NCI-H748 treated with DMSO at 0.1 percent for 48 hours (cell line): ENCODE measurements at regions not wholly inside any gene's neighbourhood (a gene's known extent, or its start where the extent isn't known, plus 50 kb on each side); places are given as distances from the start of the nearest gene placed in this dataset.
A peak's percentile ranks its signal among the peaks of the same experiment; 100 is the strongest.

ENCODE experiments used
- DNase-seq: peaks from one replicate; lab custom pipeline; 2025; lab: John Stamatoyannopoulos, UW

DNA sequence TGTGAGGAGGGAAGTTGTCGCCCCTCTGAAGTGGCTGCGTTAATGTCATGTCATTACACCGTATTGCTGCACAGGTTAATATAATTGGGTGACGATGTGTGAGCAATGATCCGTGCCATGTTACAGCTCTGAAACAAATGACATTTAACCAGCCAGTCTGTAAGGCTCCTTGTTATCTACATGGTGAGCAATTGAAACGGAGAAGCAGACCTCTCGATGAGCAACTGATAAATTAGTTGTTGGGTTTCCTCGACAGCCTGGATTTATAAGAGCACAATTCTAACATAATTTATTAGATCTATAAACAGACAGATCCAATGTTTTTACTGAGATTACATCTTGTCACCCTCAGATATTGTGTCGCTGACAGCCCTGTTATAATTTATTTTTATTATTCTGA is 49.9 kb upstream of the MAFB start:
- DNase-seq: peak; percentile 37

DNA sequence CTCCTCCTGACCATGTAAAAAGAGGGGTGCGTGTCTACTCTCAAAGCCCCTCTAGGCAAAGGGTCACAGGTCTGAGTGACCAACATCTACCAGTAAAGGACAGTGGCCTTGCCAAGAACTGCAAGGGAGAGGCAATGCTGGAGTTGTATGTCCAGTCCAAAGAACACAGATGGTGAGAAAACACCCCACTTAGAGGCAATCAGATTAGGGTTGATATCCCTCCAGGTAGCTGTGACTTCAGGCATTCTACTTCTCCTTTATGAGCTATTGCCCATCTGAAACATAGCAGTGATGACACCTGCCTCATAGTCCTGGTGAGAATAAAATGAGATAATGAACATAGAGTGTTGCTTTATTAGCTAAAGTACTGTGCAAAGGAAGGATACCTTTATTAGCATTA is 50.8 kb upstream of the MAFB start:
- DNase-seq: no peak

DNA sequence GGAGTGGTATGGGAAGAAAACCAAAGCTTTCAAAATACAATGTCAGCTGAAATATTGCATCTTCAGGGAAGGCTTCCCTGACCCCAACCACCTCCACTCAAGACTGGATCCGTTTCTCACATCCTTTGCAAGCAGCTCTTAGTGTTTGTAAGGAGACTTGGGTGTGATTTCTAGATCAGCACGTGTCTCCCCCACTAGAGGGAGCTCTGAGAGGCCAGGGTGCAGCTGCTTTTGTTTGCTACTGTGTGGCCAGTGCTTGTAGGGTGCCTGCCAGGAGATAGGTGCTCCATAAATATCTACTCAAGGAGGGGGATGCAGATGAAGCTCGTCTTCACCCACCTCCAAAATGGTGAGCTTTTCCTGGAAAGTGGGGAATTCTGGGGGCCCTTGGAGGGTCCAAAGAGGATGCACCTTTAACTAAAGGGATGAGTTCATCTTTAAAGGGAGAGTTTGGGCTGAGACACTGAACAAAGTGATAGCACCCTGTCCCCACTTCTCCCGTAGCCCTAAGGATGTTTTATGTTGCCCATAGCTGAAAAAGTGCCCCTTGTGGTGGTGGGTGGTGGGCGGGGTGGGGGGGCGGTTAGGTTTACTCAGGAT is 52.6 kb upstream of the MAFB start:
- DNase-seq: no peak

DNA sequence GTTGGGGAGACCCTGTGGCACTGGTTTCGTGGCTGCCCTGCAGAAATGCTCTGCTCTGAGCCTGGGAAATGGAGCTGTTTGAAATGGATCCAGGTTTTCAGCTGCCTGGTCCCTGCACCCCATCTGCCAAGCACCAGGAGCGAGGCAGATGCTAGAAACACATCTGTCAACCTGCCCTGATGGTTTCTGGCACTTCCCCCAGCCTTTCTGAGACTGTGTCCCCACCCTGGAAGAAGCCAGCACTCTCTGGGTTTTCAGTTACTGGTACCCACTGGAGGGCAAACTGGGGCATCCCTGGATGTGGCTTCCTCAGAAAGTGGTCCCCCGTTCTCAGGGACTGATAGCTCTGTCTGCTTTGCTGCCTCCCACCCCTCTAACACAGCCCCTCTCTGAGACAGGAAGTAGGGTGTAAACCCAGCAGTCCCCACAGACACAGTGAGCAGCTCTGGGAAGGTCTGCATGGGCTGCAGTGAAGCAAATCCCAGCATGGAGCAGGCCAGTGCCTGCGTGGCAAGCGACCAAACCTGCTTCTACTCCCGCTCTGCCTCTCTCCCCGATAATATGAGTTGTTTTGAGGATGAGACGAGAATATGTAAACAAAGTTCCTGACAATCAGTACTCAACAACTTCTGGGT is 54.2 kb upstream of the MAFB start:
- DNase-seq: no peak

DNA sequence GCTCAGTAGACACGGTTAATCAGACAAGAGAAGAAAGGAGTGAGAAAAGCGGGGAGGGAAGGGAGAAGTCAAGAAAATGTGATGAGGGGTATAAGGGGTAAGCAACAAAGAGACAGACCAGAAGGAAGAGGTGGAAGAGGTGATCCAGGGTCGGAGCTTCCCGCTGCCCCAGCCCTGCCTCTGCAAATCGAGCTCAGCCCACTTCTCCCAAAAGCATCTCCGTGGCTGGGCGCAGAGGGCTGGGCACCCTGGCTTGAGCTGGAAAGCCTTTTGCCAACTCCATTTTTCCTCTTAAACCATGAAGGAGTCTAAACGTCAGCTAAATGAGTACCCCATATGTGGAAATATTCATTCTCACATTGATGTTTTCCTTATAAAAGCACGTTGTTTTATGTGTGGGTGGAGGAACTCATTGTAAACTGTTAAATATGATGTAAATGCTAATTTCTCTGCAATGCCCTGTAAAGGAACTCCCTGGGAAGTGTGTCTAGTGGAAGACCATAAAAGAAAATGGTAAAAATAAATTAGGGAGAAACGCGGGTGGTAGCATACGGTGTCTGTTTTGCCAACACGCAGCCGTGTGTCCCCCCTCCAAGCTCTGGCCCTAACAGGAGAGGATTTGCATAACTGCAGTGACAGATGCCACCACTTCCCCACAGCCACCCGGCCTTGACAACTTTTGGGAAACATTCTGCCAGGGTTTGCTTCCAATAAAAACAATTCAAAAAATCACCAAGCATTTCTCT is 55.2 kb upstream of the MAFB start:
- DNase-seq: no peak

DNA sequence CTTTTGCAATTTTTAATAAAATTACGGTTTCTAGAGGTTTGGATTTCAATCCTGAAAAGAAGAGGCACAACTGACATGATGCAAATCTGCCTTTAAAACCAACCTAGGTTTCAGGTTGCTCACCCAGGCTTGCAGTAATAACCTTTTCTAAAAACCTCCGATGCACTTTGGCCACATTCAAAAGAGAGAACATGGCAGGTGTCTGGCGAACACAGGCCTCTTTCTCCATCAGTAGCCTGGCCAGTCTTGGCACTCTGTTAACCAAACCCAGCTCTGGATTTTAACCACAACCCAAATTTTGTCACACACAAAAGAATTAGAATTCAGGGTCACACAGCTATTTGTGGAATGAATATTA is 55.8 kb upstream of the MAFB start:
- no peak for DNase-seq

DNA sequence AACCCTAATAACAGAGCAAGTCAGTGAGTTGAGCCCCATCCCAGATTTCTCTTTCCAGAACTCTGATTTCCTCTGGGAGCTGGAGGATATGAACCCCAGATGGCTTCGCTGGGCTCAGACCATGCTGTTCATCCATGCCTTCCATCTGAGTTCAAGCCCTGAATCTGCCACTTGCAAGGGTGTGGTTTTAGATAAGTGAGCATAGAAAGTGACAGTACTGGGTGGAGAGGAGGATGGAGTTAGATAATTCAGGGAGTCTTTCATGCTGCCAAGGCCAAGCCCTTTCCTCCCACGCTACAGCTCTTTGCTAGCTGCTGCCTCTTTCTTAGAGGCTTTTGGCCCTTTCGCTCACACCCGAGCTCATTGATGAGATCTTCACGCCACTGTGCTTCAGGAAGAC is 57.2 kb upstream of the MAFB start:
- DNase-seq: no peak

DNA sequence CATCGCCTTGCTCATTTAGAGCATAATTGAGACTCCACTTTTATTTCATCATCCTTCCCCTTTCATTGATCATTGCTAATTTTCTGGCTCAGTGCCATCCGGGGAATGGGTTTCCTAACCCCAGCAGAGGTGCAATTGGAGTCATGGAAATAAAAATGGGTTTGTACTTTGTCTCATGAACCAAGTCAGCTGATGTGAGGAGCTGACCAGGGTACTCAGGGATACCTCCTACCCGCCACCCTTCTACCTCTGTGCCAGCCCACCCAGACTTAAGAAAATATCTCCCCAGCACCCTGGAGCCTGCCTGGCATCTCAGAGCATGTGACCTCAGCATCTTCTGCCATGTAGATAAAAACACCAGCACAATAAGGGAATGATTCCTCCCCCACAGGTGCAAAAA is 59.1 kb upstream of the MAFB start:
- no peak for DNase-seq

DNA sequence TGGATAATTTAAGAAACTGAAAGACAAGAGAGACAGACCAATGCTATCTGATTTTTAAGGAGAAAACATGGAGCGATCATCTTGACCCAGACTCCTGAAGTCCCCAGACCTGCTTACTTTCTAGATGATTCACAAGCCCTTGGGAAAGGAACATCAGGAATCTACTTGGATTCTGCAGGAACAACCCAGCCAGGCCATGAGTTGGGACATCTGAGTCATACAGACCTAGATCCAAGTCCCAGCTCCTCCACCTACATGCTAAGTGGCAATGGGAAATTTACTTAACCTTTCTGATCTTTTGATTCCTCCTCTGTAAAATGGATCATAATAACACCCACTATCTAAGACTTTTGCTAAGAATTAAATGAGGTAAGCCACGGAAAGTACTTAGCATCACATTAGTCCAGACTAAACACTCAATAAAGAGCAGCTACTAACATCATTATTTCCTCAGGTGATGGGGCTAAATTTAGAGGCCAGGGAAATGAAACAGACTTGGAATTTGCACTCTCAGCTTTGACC is 61.0 kb upstream of the MAFB start:
- DNase-seq: no peak

DNA sequence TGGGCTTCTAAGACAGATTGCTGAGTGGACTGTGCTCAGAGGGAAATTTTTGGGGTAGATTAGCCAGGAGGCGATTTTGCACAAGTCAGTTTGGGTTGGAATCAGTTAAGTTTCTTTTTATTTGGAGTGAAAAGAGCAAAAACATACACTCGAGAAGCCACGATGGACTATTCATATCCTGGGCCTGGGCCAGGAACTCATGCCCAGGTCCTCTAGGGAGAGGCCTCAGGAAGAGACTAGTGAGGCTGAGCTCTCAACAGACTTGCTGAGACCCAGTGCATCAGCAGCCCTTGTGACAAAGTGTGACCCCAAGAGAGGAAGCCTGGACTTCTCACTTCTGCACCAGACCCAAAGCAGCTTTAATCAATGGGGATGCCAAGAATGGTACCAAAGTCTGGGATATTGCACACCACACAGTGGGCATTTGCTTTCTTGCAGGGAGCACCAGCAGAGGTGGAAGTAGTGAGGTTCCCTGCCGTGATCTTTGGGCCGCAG is 61.6 kb upstream of the MAFB start:
- no peak for DNase-seq

DNA sequence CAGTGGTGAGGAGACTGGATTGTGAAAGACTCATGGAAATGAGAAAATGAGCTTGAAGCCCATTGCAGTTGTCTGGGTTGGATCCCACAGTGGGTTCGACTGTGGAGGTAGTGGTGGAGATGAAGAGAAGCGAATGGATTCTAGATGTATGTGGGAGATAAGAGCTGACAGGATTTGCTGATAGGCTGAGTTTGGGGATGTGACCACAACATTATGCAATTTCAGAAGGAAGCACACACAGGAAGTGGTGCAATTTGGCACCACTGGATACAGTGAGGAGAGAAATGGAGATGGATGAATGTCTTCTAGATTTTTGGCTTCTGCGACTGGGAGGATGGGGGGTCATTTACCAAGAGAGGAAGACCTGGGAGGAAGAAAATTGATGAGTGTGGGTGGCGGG is 64.4 kb upstream of the MAFB start:
- no peak for DNase-seq

DNA sequence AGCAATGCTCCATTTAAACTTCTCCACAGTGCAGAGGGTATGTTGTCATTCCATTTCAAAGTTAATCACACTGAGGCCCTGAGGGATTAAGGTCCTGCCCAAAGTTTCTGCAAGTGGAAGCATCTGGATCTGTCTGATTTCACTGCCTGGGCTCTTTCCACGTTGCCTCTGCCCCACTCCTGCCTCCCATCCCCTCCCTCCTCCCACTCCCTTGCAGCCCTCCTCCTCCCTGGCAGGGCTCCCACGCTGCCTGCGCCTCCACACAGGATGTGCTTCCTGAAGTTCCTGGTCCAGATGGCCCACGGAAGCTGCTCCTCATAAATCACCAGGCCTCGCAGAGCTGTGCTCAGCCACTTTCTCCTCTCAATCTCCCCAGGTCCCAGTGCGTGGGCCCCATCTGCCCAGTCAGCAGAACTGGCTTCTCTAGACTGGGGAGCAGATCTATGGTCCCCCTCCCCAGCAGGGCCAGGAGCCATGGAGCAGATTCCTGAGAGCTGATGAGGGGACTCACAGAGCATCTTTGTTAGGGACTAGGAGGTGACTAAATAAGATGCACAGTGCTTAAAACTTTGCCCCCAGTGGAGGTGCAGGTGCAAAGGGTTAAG is 65.4 kb upstream of the MAFB start:
- no peak for DNase-seq

DNA sequence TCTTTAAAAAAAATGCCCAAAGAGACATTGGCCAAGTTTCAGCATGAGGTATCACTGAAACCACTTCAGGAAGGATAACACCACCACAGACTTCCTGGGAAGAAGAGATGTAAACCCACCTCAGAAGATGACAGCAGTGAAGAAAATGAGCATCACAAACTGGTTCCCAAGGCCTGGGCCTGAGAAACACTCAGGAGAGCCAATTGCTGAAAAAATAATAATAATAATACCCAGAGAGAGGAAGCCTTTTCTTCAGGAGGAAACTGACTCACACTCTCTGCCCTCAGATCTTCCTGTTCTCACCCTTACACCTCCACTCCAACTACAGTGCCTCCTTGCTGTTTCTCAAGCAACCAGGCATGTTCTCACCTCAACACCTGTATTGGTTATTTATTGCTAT is 68.1 kb upstream of the MAFB start:
- DNase-seq: no peak

DNA sequence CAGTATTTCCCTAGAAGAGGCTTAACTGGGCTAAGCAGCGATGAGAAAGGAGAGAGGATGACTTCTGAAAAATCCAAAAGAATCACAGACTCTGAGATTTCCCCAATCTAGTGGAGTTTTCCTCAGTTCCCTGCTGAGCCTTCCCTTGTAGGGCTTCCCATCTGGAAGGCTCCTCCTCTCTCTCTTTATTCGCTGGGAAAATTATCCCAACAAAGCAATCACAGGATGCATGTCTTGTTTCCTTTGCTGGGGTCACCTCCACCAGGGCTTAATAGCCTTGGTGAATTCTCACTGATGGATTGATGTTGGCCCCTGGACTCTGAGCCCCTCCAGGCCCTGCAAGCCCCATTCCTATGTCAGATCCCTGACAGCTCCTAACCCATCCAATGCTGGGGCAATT is 69.8 kb upstream of the MAFB start:
- no peak for DNase-seq

DNA sequence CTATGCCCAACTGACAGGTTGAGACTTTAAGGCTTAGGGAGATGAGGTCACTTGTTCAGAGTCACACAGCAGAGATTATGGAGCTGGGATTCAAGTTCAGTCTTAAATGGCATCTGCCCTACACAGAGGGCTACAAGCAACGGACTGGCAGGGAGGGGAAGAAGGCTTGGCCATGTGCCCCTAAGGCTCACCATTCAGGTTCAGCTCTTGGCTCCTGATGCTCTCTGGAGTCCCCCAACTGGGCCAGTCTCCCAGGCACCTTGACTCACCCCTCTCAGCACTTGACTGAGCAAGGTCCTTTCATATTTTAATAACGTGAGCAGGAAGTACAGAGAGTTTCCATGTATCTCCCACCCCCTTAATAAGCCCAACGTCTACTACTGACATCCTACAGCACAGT is 71.4 kb upstream of the MAFB start:
- DNase-seq: no peak

DNA sequence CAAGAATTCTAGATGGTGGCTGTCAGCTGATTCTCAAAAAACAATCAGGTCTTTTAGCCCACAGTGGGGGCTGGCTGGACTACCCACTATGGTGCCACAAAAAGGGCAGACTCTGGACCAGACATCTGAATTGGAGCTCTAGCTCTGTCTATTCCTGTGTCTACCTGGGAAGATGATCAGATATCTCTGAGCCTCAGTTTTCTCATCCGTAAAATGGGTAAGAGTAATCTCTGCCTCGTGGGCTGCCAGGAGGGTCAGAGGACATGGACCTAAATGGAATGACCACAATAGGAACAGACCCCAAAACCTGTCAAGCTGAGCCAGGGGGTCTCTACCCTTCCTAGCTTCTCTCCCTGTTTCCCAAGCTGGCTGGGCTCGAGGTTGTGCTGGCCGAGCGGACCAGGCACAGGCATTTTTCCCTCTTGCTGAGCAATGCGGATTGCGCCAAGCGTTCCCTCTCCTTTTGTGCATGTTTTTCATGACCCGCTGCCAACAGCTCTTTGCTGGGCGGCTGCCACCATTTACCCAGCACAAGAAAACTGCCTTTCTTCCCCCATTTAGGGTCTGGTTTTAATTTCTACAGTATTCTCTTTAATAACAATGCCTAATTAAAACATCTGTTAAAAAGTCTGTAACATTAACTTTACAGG is 74.7 kb upstream of the MAFB start:
- DNase-seq: no peak

DNA sequence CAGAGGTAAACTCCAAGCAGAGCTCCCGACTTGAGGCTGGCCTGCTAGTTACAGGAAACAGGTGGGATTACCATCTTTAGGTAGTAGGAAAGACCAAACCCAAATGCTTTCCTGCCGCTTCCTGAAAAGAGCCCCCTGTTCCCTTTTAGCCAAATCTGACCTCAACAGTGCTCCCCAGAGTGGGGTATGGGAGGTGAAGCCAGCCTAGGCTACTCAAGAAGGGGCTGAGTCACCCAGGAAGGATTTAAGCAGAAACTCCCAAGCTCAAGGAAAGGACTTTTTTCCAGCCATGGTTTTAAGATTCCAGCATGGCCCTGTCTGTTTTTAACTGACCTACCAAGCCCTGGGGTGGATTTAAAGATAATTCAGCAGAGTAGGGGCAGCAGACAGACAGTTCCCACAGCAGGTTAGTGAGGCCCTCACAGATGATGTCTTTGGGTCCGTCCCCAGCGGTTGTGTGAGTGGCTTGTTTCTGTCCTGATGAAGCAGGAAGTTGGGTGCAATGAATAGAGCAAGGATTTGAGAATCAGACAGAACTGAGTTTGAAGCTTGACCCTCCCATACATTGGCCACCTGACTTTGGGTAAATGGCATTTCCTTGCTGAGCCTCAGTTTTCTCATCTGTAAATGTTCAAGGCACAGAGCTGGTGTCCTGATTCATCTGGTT is 76.9 kb upstream of the MAFB start:
- DNase-seq: no peak

DNA sequence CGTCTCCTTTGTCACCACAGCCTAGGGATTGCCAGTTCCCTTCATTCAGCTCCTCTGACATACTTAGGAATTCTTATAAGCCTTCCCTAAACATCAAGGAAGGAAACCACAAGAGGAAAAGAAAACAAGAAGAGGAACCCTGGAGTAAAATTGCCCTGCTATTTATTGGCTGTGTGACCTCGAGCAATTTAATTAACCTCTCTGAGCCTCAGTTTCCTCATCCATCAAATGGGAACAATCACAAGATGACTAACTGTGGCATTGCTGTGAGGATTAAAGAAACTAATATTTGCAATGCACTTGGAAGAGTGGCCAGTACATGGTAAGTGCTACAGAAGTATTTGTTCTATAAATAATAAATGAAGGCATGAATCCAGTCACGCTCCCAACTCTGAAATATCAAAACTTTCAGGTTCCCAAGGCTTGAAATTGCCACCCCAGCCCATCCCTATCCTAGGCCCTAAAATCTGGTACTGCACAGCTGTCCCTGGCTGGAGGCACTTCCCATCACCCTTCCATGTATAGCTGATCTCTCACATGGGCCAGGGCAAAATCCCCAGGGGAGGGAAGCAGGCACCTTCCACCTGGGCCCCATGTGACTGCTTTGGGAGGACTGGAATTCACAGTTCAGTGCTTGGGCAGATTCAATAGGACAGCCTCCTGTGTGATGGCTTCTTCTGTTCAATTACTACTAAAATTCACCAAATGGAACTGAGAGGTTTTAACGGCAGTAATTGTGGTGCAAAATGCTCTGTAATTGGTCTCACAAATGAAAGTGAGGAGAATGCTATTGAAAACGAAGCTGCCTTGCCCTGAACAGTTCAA is 78.0 kb upstream of the MAFB start:
- no peak for DNase-seq

DNA sequence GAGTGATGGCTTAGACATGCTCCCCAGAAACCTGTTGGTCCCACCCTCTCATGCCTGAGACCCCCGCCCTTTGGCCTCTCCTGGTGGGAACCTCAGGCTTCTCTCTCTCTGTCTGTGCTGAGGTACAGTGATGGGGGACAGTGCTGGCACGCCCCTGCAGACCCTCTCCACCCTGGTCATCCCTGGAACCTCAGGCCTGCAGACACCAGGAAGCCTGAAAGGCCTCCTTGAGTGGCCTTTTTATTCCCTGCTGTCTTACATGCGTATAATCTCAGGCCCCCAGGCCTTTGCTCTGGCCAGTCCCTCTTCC is 78.5 kb upstream of the MAFB start:
- no peak for DNase-seq

DNA sequence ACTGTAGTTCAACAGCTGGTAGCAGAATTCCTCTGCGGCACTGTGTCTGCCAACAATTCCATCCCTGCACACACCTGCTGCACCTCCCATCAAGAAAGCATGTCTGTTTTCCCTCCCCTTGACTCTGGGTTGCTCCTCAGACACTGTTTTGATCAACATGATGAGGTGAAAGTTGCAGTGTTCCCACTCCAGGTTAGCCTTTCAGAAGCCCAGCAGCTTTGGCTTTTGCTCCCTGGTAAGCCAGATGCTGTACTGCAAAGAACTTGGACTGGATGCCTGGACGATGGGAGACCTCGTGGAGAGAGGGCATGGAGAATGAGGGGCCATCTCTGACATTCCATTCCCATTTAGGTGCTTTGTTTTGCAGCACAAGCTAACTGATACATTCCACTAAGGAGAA is 79.1 kb upstream of the MAFB start:
- no peak for DNase-seq

DNA sequence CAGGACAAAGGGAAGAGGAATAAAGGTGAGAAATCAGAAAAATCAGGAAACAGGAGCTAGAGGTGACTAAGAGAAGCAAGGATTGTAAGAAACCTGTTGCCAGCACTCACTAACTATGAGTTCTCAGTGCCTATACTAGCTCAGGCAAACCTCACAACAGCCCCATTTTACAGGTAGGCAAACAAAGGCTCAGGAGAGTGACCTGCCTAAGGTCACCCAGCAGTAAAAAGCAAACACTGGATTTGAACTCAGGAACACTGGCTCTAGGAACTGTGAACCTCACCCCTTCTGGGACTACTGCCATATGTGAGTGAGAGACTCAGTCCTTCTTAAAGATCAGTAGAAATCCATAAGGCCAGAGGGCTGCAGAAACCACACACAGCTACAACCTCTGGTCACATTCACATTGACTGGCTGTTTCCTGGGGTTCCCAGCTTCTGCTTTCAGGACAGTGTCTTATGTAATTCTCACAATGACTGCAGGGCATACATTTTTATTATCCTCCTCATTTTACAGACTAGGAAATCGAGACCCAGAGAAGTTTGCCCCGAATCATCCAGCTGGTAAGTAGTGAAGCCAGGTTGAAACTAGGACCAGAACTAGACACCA is 80.7 kb upstream of the MAFB start:
- DNase-seq: no peak
